Loucy (cell line): ENCODE measurements at regions not wholly inside any gene's neighbourhood (a gene's known extent, or its start where the extent isn't known, plus 50 kb on each side); places are given as distances from the start of the nearest gene placed in this dataset.
"Not testable (repeated sequence)": the region's sequence is repeated elsewhere in the genome, so short reads cannot be mapped to it uniquely, and the experiment has no call there.

Source experiments
- H2AFZ ChIP-seq: fragments of 200-600 bp; sonication (generic); 2 replicates; pipeline ENCODE4 v1.6.0; 2016; ENCODE audit warnings: antibody characterized with exemption, mild to moderate bottlenecking, low read length, moderate library complexity
- H3F3A ChIP-seq: fragments of 200-600 bp; 2 replicates; pipeline ENCODE4 v1.6.0; 2016; ENCODE audit warnings: antibody characterized with exemption, low read depth, mild to moderate bottlenecking
- H3K27me3 ChIP-seq: fragments of 200-600 bp; sonication (generic); 2 replicates; pipeline ENCODE4 v1.6.1; 2014; ENCODE audit warnings: low read length, mild to moderate bottlenecking; ENCODE audit not compliant: insufficient read depth, poor library complexity, severe bottlenecking
- H3K36me3 ChIP-seq: fragments of 200-600 bp; sonication (generic); 2 replicates; pipeline ENCODE4 v1.6.1; 2016; ENCODE audit warnings: low read length; ENCODE audit not compliant: insufficient read depth
- H3K4me1 ChIP-seq: fragments of 200-600 bp; sonication (generic); 2 replicates; pipeline ENCODE4 v1.5.1; 2014; ENCODE audit warnings: low read length, mild to moderate bottlenecking; ENCODE audit not compliant: insufficient read depth, poor library complexity, severe bottlenecking
- H3K4me2 ChIP-seq: fragments of 200-600 bp; sonication (generic); 2 replicates; pipeline ENCODE4 v1.6.0; 2014; ENCODE audit warnings: antibody characterized with exemption, low read length, low read depth, mild to moderate bottlenecking; ENCODE audit not compliant: poor library complexity, severe bottlenecking
- H3K4me3 ChIP-seq: fragments of 200-600 bp; sonication (generic); 2 replicates; pipeline ENCODE4 v1.5.1; 2014; ENCODE audit warnings: low read length, mild to moderate bottlenecking, mixed read lengths; ENCODE audit not compliant: poor library complexity, severe bottlenecking
- H3K79me2 ChIP-seq: fragments of 200-600 bp; sonication (generic); 2 replicates; pipeline ENCODE4 v1.6.1; 2014; ENCODE audit warnings: low read length; ENCODE audit not compliant: insufficient read depth
- H3K9ac ChIP-seq: fragments of 200-600 bp; sonication (generic); 2 replicates; pipeline ENCODE4 v1.6.0; 2014; ENCODE audit warnings: mild to moderate bottlenecking, low read depth, low read length, moderate library complexity; ENCODE audit not compliant: poor library complexity, severe bottlenecking
- H3K9me2 ChIP-seq: fragments of 200-600 bp; sonication (generic); replicated peaks from 2 replicates; pipeline ENCODE4 v1.6.1; 2016; ENCODE audit warnings: low read depth, low read length, mixed read lengths
- H3K9me3 ChIP-seq: fragments of 200-600 bp; sonication (generic); 2 replicates; pipeline ENCODE4 v1.6.1; 2014; ENCODE audit warnings: mild to moderate bottlenecking, antibody characterized with exemption, low read length, low read depth; ENCODE audit not compliant: insufficient read depth
- H4K20me1 ChIP-seq: fragments of 200-600 bp; sonication (generic); 2 replicates; pipeline ENCODE4 v1.6.0; 2014; ENCODE audit warnings: antibody characterized with exemption, low read length, mild to moderate bottlenecking; ENCODE audit not compliant: insufficient read depth, poor library complexity, severe bottlenecking
- TF ChIP-seq, protein P1 (sequence below): fragments of 200-600 bp; sonication (generic); conservative IDR thresholded peaks from 2 replicates; pipeline ENCODE4 v1.5.1; 2014; ENCODE audit warnings: mild to moderate bottlenecking, antibody characterized with exemption, low read length

DNA sequence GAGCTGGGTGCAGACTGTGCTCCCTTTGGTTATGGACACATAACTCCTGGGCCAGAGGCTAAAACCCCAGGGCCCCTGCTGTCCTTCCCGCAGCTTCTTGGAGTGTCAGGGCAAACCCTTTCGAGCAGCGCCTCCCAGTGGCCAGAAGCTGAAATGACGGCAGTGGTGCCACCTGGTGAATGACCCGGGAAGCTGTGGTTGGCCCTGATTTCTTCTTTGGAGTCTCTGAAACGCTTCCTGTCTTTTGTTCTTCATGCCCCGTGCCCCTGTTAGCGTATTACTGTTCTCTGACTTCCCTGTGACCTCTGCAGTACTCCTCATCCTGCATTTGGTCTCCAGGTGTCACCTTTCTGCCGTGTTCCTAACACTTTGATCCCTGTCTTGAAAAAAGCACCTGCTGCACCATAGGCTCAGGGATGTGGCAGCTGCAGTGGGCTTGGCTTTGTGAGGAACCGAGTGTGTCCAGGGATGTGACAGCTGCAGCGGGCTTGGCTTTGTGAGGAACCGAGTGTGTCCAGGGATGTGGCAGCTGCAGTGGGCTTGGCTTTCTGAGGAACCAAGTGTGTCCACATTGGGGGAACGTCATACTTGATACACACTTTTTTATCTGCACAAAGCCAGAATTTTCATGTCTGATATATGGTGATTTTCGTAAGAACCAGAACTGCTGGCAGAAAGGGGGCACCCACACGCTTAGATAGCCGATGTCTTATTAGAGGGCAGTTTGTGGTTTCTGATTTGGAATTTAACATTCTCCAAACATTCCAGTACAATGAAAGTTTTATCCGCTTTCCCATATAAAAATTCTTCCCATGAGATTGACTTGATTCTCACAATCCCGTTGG is 241.8 kb upstream of the FRG2C start:
- H2AFZ ChIP-seq, H4K20me1 ChIP-seq, H3K9me3 ChIP-seq, H3K4me1 ChIP-seq, H3K27me3 ChIP-seq, H3K36me3 ChIP-seq, H3K4me3 ChIP-seq, H3K9ac ChIP-seq, H3F3A ChIP-seq, H3K4me2 ChIP-seq, H3K9me2 ChIP-seq, H3K79me2 ChIP-seq: not testable (repeated sequence)
- TF ChIP-seq, protein P1, sequence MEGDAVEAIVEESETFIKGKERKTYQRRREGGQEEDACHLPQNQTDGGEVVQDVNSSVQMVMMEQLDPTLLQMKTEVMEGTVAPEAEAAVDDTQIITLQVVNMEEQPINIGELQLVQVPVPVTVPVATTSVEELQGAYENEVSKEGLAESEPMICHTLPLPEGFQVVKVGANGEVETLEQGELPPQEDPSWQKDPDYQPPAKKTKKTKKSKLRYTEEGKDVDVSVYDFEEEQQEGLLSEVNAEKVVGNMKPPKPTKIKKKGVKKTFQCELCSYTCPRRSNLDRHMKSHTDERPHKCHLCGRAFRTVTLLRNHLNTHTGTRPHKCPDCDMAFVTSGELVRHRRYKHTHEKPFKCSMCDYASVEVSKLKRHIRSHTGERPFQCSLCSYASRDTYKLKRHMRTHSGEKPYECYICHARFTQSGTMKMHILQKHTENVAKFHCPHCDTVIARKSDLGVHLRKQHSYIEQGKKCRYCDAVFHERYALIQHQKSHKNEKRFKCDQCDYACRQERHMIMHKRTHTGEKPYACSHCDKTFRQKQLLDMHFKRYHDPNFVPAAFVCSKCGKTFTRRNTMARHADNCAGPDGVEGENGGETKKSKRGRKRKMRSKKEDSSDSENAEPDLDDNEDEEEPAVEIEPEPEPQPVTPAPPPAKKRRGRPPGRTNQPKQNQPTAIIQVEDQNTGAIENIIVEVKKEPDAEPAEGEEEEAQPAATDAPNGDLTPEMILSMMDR = peak; percentile 56

DNA sequence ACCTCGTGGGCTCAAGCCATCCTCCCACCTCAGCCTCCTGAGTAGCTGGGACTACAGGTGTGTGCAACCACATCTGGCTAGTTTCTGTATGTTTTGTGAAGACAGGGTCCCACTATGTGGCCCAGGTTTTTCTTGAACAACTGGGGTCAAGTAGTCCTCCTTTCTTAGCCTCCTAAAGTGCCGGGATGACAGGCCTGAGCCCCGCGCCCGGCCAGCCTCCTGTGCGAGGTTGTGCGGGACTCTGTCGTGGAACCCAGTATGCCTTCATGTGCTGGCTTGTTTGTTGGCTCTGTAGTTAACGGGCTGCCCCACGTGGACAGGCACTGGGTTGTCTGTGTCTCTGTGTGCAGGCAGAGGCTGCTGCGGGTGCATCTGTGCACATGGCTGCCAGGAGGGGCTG is 238.7 kb upstream of the FRG2C start:
- H3K27me3 ChIP-seq, H4K20me1 ChIP-seq, H3K4me3 ChIP-seq, H3K79me2 ChIP-seq, H3K36me3 ChIP-seq, H3K9ac ChIP-seq, H3F3A ChIP-seq, H2AFZ ChIP-seq, H3K4me1 ChIP-seq, H3K4me2 ChIP-seq, H3K9me3 ChIP-seq, H3K9me2 ChIP-seq: not testable (repeated sequence)

DNA sequence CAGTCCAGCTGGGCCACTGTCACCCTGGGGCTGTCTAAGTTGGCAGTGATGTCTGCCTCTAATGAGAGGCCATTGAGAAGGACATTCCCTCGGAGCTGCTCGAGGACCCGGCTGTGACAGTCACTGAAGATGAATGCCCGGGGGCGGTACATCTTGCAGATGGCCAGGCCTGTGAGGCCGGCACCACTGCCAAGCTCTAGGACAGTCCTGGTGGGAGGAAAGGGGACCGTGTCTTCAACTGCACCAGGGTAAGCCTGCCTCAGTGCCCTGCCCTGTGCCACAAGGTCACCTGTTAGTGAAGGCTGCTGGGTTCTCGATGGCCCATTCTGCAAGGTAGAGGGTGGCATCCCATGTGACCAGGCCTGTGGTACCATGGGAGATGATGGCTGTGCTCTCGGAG is 236.6 kb upstream of the FRG2C start:
- H3K4me2 ChIP-seq, H3K36me3 ChIP-seq, H3F3A ChIP-seq, H3K4me3 ChIP-seq, H4K20me1 ChIP-seq, H3K79me2 ChIP-seq, H3K9ac ChIP-seq, H3K9me2 ChIP-seq, H3K9me3 ChIP-seq, H2AFZ ChIP-seq, H3K27me3 ChIP-seq, H3K4me1 ChIP-seq: not testable (repeated sequence)

DNA sequence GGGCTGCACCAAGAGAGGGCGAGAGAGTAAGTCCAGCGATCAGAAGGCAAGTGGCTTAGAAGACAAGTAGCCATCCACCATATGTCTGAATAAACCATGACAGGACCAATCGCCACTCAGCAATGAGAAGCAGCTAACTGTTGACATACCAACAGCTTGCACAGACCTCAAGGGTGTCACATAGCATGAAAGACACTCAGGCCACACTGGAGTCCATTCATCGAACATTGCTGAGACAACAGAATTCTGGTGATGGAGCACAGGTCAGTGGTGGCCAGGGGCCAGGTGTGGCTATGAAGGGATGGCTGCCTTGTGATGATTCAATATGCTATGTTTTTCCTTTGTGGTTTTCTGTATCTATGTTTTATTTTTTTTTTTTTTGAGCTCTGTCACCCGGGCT is 236.2 kb upstream of the FRG2C start:
- H3K79me2 ChIP-seq, H3K4me1 ChIP-seq, H3K4me3 ChIP-seq, H3K27me3 ChIP-seq, H3K9me2 ChIP-seq, H3K9ac ChIP-seq, H3F3A ChIP-seq, H3K36me3 ChIP-seq, H2AFZ ChIP-seq, H3K4me2 ChIP-seq, H3K9me3 ChIP-seq, H4K20me1 ChIP-seq: not testable (repeated sequence)
